ENCODE measurements at regions not wholly inside any gene's neighbourhood (a gene's known extent, or its start where the extent isn't known, plus 50 kb on each side); places are given as distances from the start of the nearest gene placed in this dataset.

DNA sequence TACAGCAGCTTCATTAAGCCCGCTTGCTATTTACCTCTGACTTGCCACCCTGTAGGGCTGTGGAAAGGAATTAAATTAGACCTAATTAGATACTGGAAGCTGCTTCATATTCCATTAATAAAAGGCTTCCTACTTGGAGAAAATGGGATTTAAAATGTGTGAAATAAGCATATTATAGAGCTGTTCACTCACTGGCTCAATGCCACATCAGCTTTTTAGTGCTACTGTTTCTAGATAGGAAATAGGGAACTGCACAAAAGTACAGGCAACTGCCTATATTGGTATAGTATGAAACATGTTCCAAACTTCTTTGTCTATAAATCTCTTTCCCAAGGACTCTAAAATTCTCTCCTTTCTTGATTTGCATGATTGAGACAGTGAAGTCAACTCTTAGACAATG, 407.9 kb upstream of the AADAT start:
- no peak overlapping the region for H3K4me3 ChIP-seq (replicated peaks in 1 of 3; ENCODE audit: insufficient read depth in 1 of 3, low read depth in 1 of 3, low read length in 3 of 3)
- FAIRE-seq (no peak), DNase-seq (ENCODE audit: low read depth, low spot score) (no peak)
- dilution Hi-C loops (cut with MboI; ENCODE audit: extremely low pct_ligation_motif_present, low sequenced_read_pairs) = no loop called here
- intact Hi-C loops (cut with micrococcal nuclease) = no loop called here
- no peaks in the 10 kb centered on the region for H3K36me3 ChIP-seq (ENCODE audit: control insufficient read depth in 2 of 2, extremely low read depth in 1 of 2, insufficient read depth in 2 of 2, low read length in 2 of 2)
- no peak overlapping the region for H3K4me2 ChIP-seq (ENCODE audit: insufficient read depth, low read length)
- ChIA-PET POLR2A (no interaction called here), CTCF (no interaction called here)
- no peaks in the 10 kb centered on the region for H3K79me2 ChIP-seq (ENCODE audit: control insufficient read depth, insufficient read depth, low read length)
- no peak overlapping the region for H3K27ac ChIP-seq (ENCODE audit: insufficient read depth, low read depth, low read length)
- no peaks in the 10 kb centered on the region for H3K27me3 ChIP-seq (ENCODE audit: control insufficient read depth in 2 of 2, insufficient read depth in 2 of 2, low read length in 2 of 2)
- no peak for TF ChIP-seq MYC (IDR thresholded peaks at IDR 0.05; ENCODE audit: low read depth, low read length)
- no peak overlapping the region for H2AFZ ChIP-seq (ENCODE audit: low read depth, low read length)
- no TSS peak for BruUV-seq (replicated peaks)
- H3K9ac ChIP-seq (replicated peaks; ENCODE audit: extremely low read depth, insufficient read depth, low read length) = no peak overlapping the region
- no peaks in the 10 kb centered on the region for H3K4me1 ChIP-seq (ENCODE audit: control insufficient read depth, extremely low read depth, insufficient read depth, low read length)
- H3K9me3 ChIP-seq (replicated peaks; ENCODE audit: control insufficient read depth, insufficient read depth, low read length) = peaks cover 4% of the 10 kb centered on the region
- H3K9me1 ChIP-seq (replicated peaks; ENCODE audit: control insufficient read depth, extremely low read depth, insufficient read depth, low read length) = no peaks in the 10 kb centered on the region
- no peaks in the 10 kb centered on the region for H4K20me1 ChIP-seq (replicated peaks; ENCODE audit: control insufficient read depth, extremely low read depth, insufficient read depth, low read length)

DNA sequence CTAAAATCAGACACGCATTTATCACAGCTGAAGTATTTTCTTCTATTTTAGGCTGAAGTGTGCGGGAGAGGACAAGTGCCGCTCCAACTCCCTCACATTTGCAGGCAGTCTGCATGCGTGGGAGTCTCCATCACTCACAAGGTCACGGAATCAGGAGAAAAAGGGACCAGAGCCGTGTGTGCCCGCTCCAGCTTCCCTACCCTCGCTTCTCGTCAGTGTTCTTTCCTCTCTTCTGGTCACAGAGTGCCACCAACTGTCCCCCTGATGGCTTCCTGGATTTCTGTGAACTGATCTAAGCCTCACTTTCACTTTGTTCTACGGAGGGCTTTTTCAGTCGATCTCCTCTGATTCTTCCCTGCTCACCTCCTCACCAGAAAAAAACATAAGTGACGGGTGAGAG, 407.4 kb upstream of the AADAT start:
- H2AFZ ChIP-seq (ENCODE audit: low read depth, low read length) = no peak overlapping the region
- DNase-seq (ENCODE audit: low read depth, low spot score) (no peak), FAIRE-seq (no peak)
- no TSS peak for BruUV-seq (replicated peaks)
- H3K9me3 ChIP-seq (replicated peaks; ENCODE audit: control insufficient read depth, insufficient read depth, low read length) = peaks cover 4% of the 10 kb centered on the region
- H3K4me2 ChIP-seq (ENCODE audit: insufficient read depth, low read length) = no peak overlapping the region
- TF ChIP-seq MYC (IDR thresholded peaks at IDR 0.05; ENCODE audit: low read depth, low read length) (no peak), POLR2A (IDR thresholded peaks at IDR 0.05; ENCODE audit: low read depth, low read length) (no peak), EZH2 (IDR thresholded peaks at IDR 0.05; ENCODE audit: borderline replicate concordance, low read depth, low read length, severe bottlenecking) (no peak), GATA2 (IDR thresholded peaks at IDR 0.05; ENCODE audit: insufficient read depth, insufficient read length, low read depth, low read length) (no peak), POLR2AphosphoS5 (IDR thresholded peaks at IDR 0.05; ENCODE audit: insufficient read depth, low read depth, low read length) (no peak), JUN (IDR thresholded peaks at IDR 0.05; ENCODE audit: borderline replicate concordance, insufficient read depth, insufficient read length, low read depth) (no peak), FOS (IDR thresholded peaks at IDR 0.05; ENCODE audit: borderline replicate concordance, insufficient read depth, low read length) (no peak)
- TF ChIP-seq, protein P1, sequence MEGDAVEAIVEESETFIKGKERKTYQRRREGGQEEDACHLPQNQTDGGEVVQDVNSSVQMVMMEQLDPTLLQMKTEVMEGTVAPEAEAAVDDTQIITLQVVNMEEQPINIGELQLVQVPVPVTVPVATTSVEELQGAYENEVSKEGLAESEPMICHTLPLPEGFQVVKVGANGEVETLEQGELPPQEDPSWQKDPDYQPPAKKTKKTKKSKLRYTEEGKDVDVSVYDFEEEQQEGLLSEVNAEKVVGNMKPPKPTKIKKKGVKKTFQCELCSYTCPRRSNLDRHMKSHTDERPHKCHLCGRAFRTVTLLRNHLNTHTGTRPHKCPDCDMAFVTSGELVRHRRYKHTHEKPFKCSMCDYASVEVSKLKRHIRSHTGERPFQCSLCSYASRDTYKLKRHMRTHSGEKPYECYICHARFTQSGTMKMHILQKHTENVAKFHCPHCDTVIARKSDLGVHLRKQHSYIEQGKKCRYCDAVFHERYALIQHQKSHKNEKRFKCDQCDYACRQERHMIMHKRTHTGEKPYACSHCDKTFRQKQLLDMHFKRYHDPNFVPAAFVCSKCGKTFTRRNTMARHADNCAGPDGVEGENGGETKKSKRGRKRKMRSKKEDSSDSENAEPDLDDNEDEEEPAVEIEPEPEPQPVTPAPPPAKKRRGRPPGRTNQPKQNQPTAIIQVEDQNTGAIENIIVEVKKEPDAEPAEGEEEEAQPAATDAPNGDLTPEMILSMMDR (IDR thresholded peaks at IDR 0.05; ENCODE audit: extremely low read depth in 1 of 2, insufficient read depth in 1 of 2, low read depth in 1 of 2, low read length in 2 of 2) = no peak
- TF ChIP-seq, protein P2, sequence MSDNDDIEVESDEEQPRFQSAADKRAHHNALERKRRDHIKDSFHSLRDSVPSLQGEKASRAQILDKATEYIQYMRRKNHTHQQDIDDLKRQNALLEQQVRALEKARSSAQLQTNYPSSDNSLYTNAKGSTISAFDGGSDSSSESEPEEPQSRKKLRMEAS (IDR thresholded peaks at IDR 0.05; ENCODE audit: insufficient read depth, insufficient read length) = no peak
- dilution Hi-C loops (cut with MboI; ENCODE audit: extremely low pct_ligation_motif_present, low sequenced_read_pairs) (no loop called here), intact Hi-C loops (cut with micrococcal nuclease) (no loop called here)
- H3K4me1 ChIP-seq (ENCODE audit: control insufficient read depth, extremely low read depth, insufficient read depth, low read length) = no peaks in the 10 kb centered on the region
- no peaks in the 10 kb centered on the region for H3K36me3 ChIP-seq (ENCODE audit: control insufficient read depth in 2 of 2, extremely low read depth in 1 of 2, insufficient read depth in 2 of 2, low read length in 2 of 2)
- H3K9me1 ChIP-seq (replicated peaks; ENCODE audit: control insufficient read depth, extremely low read depth, insufficient read depth, low read length) = no peaks in the 10 kb centered on the region
- no peak overlapping the region for H3K4me3 ChIP-seq (replicated peaks in 1 of 3; ENCODE audit: insufficient read depth in 1 of 3, low read depth in 1 of 3, low read length in 3 of 3)
- ChIA-PET CTCF (no interaction called here), POLR2A (no interaction called here)
- H3K27me3 ChIP-seq (ENCODE audit: control insufficient read depth in 2 of 2, insufficient read depth in 2 of 2, low read length in 2 of 2) = no peaks in the 10 kb centered on the region
- H4K20me1 ChIP-seq (replicated peaks; ENCODE audit: control insufficient read depth, extremely low read depth, insufficient read depth, low read length) = no peaks in the 10 kb centered on the region
- H3K27ac ChIP-seq (ENCODE audit: insufficient read depth, low read depth, low read length) = no peak overlapping the region
- no peaks in the 10 kb centered on the region for H3K79me2 ChIP-seq (ENCODE audit: control insufficient read depth, insufficient read depth, low read length)
- no peak overlapping the region for H3K9ac ChIP-seq (replicated peaks; ENCODE audit: extremely low read depth, insufficient read depth, low read length)
